H9 (cell line): ENCODE measurements at regions not wholly inside any gene's neighbourhood (a gene's known extent, or its start where the extent isn't known, plus 50 kb on each side); places are given as distances from the start of the nearest gene placed in this dataset.
A peak's percentile ranks its signal among the peaks of the same experiment; 100 is the strongest.

Experiments used
- DNase-seq: peaks from one replicate; pipeline ENCODE4 v3.0.0-alpha.2; 2017
- H2AFZ ChIP-seq: one replicate; pipeline ENCODE4 v1.6.1; 2013; ENCODE audit warnings: mild to moderate bottlenecking, low read length, control low read depth, moderate library complexity
- H2AK5ac ChIP-seq: 2 replicates; pipeline ENCODE4 v1.6.1; 2013; ENCODE audit warnings: low read length, control low read depth, mixed read lengths; ENCODE audit not compliant: insufficient read length
- H2BK120ac ChIP-seq: one replicate; pipeline ENCODE4 v1.6.1; 2013; ENCODE audit warnings: low read depth, mild to moderate bottlenecking, low read length, control low read depth, inconsistent platforms; ENCODE audit not compliant: poor library complexity, severe bottlenecking
- H2BK12ac ChIP-seq: 2 replicates; pipeline ENCODE4 v1.6.1; 2013; ENCODE audit warnings: low read length, control low read depth, mixed read lengths, low read depth; ENCODE audit not compliant: insufficient read length
- H2BK15ac ChIP-seq: 2 replicates; pipeline ENCODE4 v1.6.1; 2013; ENCODE audit warnings: low read depth, low read length, control low read depth
- H2BK20ac ChIP-seq: one replicate; pipeline ENCODE4 v1.6.1; 2013; ENCODE audit warnings: low read depth, mild to moderate bottlenecking, low read length, control low read depth, inconsistent platforms; ENCODE audit not compliant: poor library complexity, severe bottlenecking
- H2BK5ac ChIP-seq: 2 replicates; pipeline ENCODE4 v1.6.1; 2013; ENCODE audit warnings: low read length, control low read depth, mixed read lengths; ENCODE audit not compliant: insufficient read length
- H3K14ac ChIP-seq: 2 replicates; pipeline ENCODE4 v1.6.1; 2013; ENCODE audit warnings: low read length, control low read depth; ENCODE audit not compliant: insufficient read depth
- H3K18ac ChIP-seq: 2 replicates; pipeline ENCODE4 v1.6.1; 2013; ENCODE audit warnings: low read depth, mild to moderate bottlenecking, mixed read lengths, low read length, control low read depth; ENCODE audit not compliant: insufficient read length
- H3K23ac ChIP-seq: 2 replicates; pipeline ENCODE4 v1.6.1; 2013; ENCODE audit warnings: low read length, control low read depth, mixed read lengths, low read depth; ENCODE audit not compliant: insufficient read length
- H3K23me2 ChIP-seq: 2 replicates; pipeline ENCODE4 v1.6.1; 2013; ENCODE audit warnings: low read depth, mild to moderate bottlenecking, mixed read lengths, low read length, control low read depth; ENCODE audit not compliant: insufficient read length, poor library complexity, severe bottlenecking
- H3K27ac ChIP-seq: 2 replicates; pipeline ENCODE4 v1.5.1; 2013; ENCODE audit warnings: low read length, control low read depth, mixed read lengths, low read depth; ENCODE audit not compliant: insufficient read length
- H3K27me3 ChIP-seq: 2 replicates; pipeline ENCODE4 v1.6.1; 2013; ENCODE audit warnings: low read length, control low read depth, inconsistent platforms; ENCODE audit not compliant: insufficient read depth
- H3K4ac ChIP-seq: 2 replicates; pipeline ENCODE4 v1.6.1; 2013; ENCODE audit warnings: low read depth, mild to moderate bottlenecking, control low read depth, inconsistent platforms, low read length, moderate library complexity
- H3K4me1 ChIP-seq: 2 replicates; pipeline ENCODE4 v1.6.1; 2013; ENCODE audit warnings: low read length, control low read depth, inconsistent platforms; ENCODE audit not compliant: insufficient read depth
- H3K4me2 ChIP-seq: 2 replicates; pipeline ENCODE4 v1.6.1; 2013; ENCODE audit warnings: low read length, control low read depth, mixed read lengths; ENCODE audit not compliant: insufficient read length, insufficient read depth
- H3K56ac ChIP-seq: 2 replicates; pipeline ENCODE4 v1.6.1; 2013; ENCODE audit warnings: low read depth, mild to moderate bottlenecking, mixed read lengths, low read length, control low read depth; ENCODE audit not compliant: insufficient read length
- H3K79me1 ChIP-seq: 2 replicates; pipeline ENCODE4 v1.6.1; 2013; ENCODE audit warnings: low read depth, mild to moderate bottlenecking, moderate library complexity, low read length, control low read depth, inconsistent platforms; ENCODE audit not compliant: insufficient read depth, poor library complexity, severe bottlenecking
- H3K79me2 ChIP-seq: 2 replicates; pipeline ENCODE4 v1.6.1; 2013; ENCODE audit warnings: low read length, control low read depth, inconsistent platforms; ENCODE audit not compliant: insufficient read depth
- H3K9ac ChIP-seq: 2 replicates; pipeline ENCODE4 v1.6.1; 2013; ENCODE audit warnings: low read length, control low read depth, mixed read lengths; ENCODE audit not compliant: insufficient read length; ENCODE audit errors: extremely low read depth
- H3K9me3 ChIP-seq: one replicate; pipeline ENCODE4 v1.6.1; 2013; ENCODE audit warnings: low read depth, low read length, inconsistent platforms; ENCODE audit not compliant: control insufficient read depth
- H3T11ph ChIP-seq: one replicate; pipeline ENCODE4 v1.6.1; 2013; ENCODE audit warnings: mild to moderate bottlenecking, low read length, control low read depth, inconsistent platforms
- H4K20me1 ChIP-seq: one replicate; pipeline ENCODE4 v1.6.1; 2013; ENCODE audit not compliant: control insufficient read depth, insufficient read length, insufficient read depth
- H4K5ac ChIP-seq: 2 replicates; pipeline ENCODE4 v1.6.1; 2013; ENCODE audit warnings: low read depth, mild to moderate bottlenecking, mixed read lengths, low read length, control low read depth; ENCODE audit not compliant: insufficient read length
- H4K8ac ChIP-seq: replicated peaks from 2 replicates; pipeline ENCODE4 v1.6.1; 2013; ENCODE audit warnings: low read length, control low read depth, mixed read lengths, low read depth; ENCODE audit not compliant: insufficient read length
- H4K91ac ChIP-seq: 2 replicates; pipeline ENCODE4 v1.6.1; 2013; ENCODE audit warnings: low read depth, mild to moderate bottlenecking, moderate library complexity, mixed read lengths, low read length, control low read depth; ENCODE audit not compliant: insufficient read length
- H3K27ac Mint-ChIP-seq, 3 experiments: 2 replicates in 2 of 3; 3 replicates in 1 of 3; pipeline ENCODE4 v1.8.0; 2020 to 2021; ENCODE audit warnings: mixed read lengths in 3 of 3, mild to moderate bottlenecking in 1 of 3, moderate library complexity in 1 of 3
- H3K27me3 Mint-ChIP-seq: 2 replicates; pipeline ENCODE4 v1.8.0; 2021; ENCODE audit warnings: low read depth, mild to moderate bottlenecking, moderate library complexity, mixed read lengths
- H3K36me3 Mint-ChIP-seq, 3 experiments: 2 replicates in 2 of 3; 3 replicates in 1 of 3; pipeline ENCODE4 v1.8.0; 2020 to 2021; ENCODE audit warnings: low read depth in 3 of 3, mixed read lengths in 3 of 3; ENCODE audit not compliant: insufficient read depth in 1 of 3
- H3K4me1 Mint-ChIP-seq, 2 experiments: 2 replicates each; pipeline ENCODE4 v1.8.0; 2020; ENCODE audit warnings: mixed read lengths in 2 of 2
- H3K4me3 Mint-ChIP-seq, 2 experiments: 2 replicates in 1 of 2; 3 replicates in 1 of 2; pipeline ENCODE4 v1.8.0; 2020 to 2021; ENCODE audit warnings: mild to moderate bottlenecking in 2 of 2, mixed read lengths in 2 of 2, moderate library complexity in 1 of 2
- H3K9me3 Mint-ChIP-seq, 2 experiments: 2 replicates in 1 of 2; 3 replicates in 1 of 2; pipeline ENCODE4 v1.8.0; 2020; ENCODE audit warnings: mild to moderate bottlenecking in 2 of 2, mixed read lengths in 2 of 2, moderate library complexity in 1 of 2
- CTCF ChIP-seq: fragments of 200-600 bp; sonication (generic); conservative IDR thresholded peaks from 3 replicates; pipeline ENCODE4 v1.8.0; 2021; ENCODE audit warnings: antibody characterized with exemption, mild to moderate bottlenecking

- Mint-ChIP-seq H3K36me3 (peaks cover 0 to 9% (median 0%) of the 10 kb centered on the region in 3 experiments; a peak in 1 of 7 replicates), H3K27ac (no peak overlapping the region), H3K27me3 (peaks cover 3% of the 10 kb centered on the region), H3K4me1 (peaks cover 5 to 6% of the 10 kb centered on the region in 2 experiments; a peak in 3 of 4 replicates), H3K4me3 (no peak overlapping the region), H3K9me3 (peaks cover 9 to 13% of the 10 kb centered on the region in 2 experiments; a peak in 3 of 5 replicates)
- Histone ChIP-seq H2BK5ac (no peak overlapping the region), H3K27me3 (no peaks in the 10 kb centered on the region), H4K20me1 (no peaks in the 10 kb centered on the region), H3K79me2 (no peaks in the 10 kb centered on the region), H2BK12ac (no peak overlapping the region), H3K9ac (no peak overlapping the region), H3T11ph (no peak overlapping the region), H3K14ac (no peak overlapping the region), H2BK120ac (no peak overlapping the region), H2AK5ac (no peak overlapping the region), H3K23me2 (no peaks in the 10 kb centered on the region), H2BK15ac (no peak overlapping the region), H4K8ac (no peak overlapping the region), H3K79me1 (no peaks in the 10 kb centered on the region), H4K5ac (no peak overlapping the region), H3K18ac (no peak overlapping the region), H3K23ac (no peak overlapping the region), H3K4ac (no peak overlapping the region), H3K4me1 (no peaks in the 10 kb centered on the region), H4K91ac (no peak overlapping the region), H3K9me3 (no peaks in the 10 kb centered on the region), H2BK20ac (no peak overlapping the region), H3K27ac (no peak overlapping the region), H3K4me2 (no peak overlapping the region), H2AFZ (no peak overlapping the region), H3K56ac (no peak overlapping the region)
- peak; percentile 34; the same call in 2 of the 3 replicates for TF ChIP-seq CTCF
- DNase-seq, result no peak
These were observed 74.9 kb upstream of the POU3F2 start for GRCh38 chr6:98759459-98759858.
